Natural killer cell treated with Interleukin-12 subunit alpha and Interleukin-12 subunit beta and Interleukin-15 and Interleukin-18, amount 100 ng/mL, for 72 hours (primary cell): ENCODE measurements at regions not wholly inside any gene's neighbourhood (a gene's known extent, or its start where the extent isn't known, plus 50 kb on each side); places are given as distances from the start of the nearest gene placed in this dataset.
A peak's percentile ranks its signal among the peaks of the same experiment; 100 is the strongest.

ENCODE experiments used
- ATAC-seq, 2 donors: fragments of 150-1000 bp; cut with Tn5 transposase in 1 of 2; sonication (Bioruptor Pico), chemical (Tn5 transposase) in 1 of 2; 2 replicates each; pipeline ENCODE4 v1.10.0; 2021
- DNase-seq: peaks from one replicate; pipeline ENCODE4 v3.0.0; 2022; ENCODE audit warnings: low spot score
- H3K27ac Mint-ChIP-seq, 2 donors: 1 replicate in 1 of 2; 2 replicates in 1 of 2; pipeline ENCODE4 v1.8.0; 2022; ENCODE audit warnings: mixed read lengths in 2 of 2, mild to moderate bottlenecking in 1 of 2, moderate library complexity in 1 of 2
- H3K27me3 Mint-ChIP-seq, 2 donors: 1 replicate in 1 of 2; 2 replicates in 1 of 2; pipeline ENCODE4 v1.8.0; 2022; ENCODE audit warnings: mixed read lengths in 2 of 2
- H3K36me3 Mint-ChIP-seq: one replicate; pipeline ENCODE4 v1.8.0; 2022; ENCODE audit warnings: mixed read lengths
- H3K4me1 Mint-ChIP-seq, 2 donors: 1 replicate in 1 of 2; 2 replicates in 1 of 2; pipeline ENCODE4 v1.8.0; 2022; ENCODE audit warnings: low read depth in 2 of 2, mixed read lengths in 2 of 2, mild to moderate bottlenecking in 1 of 2
- H3K4me3 Mint-ChIP-seq: one replicate; pipeline ENCODE4 v1.8.0; 2022; ENCODE audit warnings: mixed read lengths
- H3K9me3 Mint-ChIP-seq: 2 replicates; pipeline ENCODE4 v1.8.0; 2022; ENCODE audit warnings: mixed read lengths

GRCh38 chr7:49520951-49521350 is 252.5 kb upstream of the VWC2 start:
- no peaks in the 10 kb centered on the region for H3K27me3 Mint-ChIP-seq
- H3K9me3 Mint-ChIP-seq: peaks cover 10% of the 10 kb centered on the region
- no peak for ATAC-seq
- no peaks in the 10 kb centered on the region for H3K4me1 Mint-ChIP-seq
- no peaks in the 10 kb centered on the region for H3K36me3 Mint-ChIP-seq
- no peak for DNase-seq
- no peak overlapping the region for H3K4me3 Mint-ChIP-seq
- no peak overlapping the region for H3K27ac Mint-ChIP-seq

GRCh38 chr7:49522111-49522510 is 251.3 kb upstream of the VWC2 start:
- Mint-ChIP-seq H3K27me3 (no peaks in the 10 kb centered on the region), H3K36me3 (no peaks in the 10 kb centered on the region), H3K4me1 (no peaks in the 10 kb centered on the region), H3K27ac (no peak overlapping the region), H3K9me3 (peaks cover 12% of the 10 kb centered on the region), H3K4me3 (no peak overlapping the region)
- DNase-seq (no peak), ATAC-seq (no peak)

- Mint-ChIP-seq H3K36me3 (no peaks in the 10 kb centered on the region), H3K27me3 (no peaks in the 10 kb centered on the region)
- no peak for ATAC-seq
These were observed 249.6 kb upstream of the VWC2 start for GRCh38 chr7:49523870-49524269.

GRCh38 chr7:49527182-49527581 is 246.3 kb upstream of the VWC2 start:
- Mint-ChIP-seq H3K4me1 (no peaks in the 10 kb centered on the region), H3K27me3 (no peaks in the 10 kb centered on the region), H3K36me3 (no peaks in the 10 kb centered on the region), H3K27ac (no peak overlapping the region), H3K9me3 (peaks cover 12% of the 10 kb centered on the region), H3K4me3 (no peak overlapping the region)
- ATAC-seq: no peak
- no peak for DNase-seq

More at GRCh38 chr7:49523870-49524269, 249.6 kb upstream of the VWC2 start:
- DNase-seq: no peak
- H3K4me1 Mint-ChIP-seq: no peaks in the 10 kb centered on the region
- H3K9me3 Mint-ChIP-seq: peaks cover 16% of the 10 kb centered on the region
- no peak overlapping the region for H3K4me3 Mint-ChIP-seq
- H3K27ac Mint-ChIP-seq: no peak overlapping the region

DNA sequence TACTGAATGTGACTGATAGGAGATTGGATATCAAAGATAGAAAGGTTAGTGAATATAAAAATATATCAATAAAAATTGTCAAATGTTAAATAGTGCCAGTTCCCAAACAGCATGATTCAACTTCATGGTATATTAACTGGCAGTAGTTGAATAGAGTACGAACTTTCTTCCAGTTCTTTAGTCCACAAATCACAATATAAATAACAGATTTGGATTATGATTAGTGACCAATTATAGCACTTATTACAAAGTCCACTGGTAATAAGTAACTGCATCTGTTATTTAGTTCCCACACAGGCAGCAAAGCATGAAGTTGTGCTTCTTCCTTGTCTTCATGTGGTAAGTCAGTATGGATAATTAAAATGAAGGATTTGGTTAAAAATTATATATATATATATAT is 243.0 kb upstream of the VWC2 start:
- H3K27me3 Mint-ChIP-seq: no peaks in the 10 kb centered on the region
- ATAC-seq (no peak), DNase-seq (no peak)
- H3K9me3 Mint-ChIP-seq: peaks cover 18% of the 10 kb centered on the region
- H3K27ac Mint-ChIP-seq: no peak overlapping the region
- no peaks in the 10 kb centered on the region for H3K4me1 Mint-ChIP-seq
- H3K4me3 Mint-ChIP-seq: no peak overlapping the region
- no peaks in the 10 kb centered on the region for H3K36me3 Mint-ChIP-seq

- H3K9me3 Mint-ChIP-seq: peaks cover 28% of the 10 kb centered on the region
- no peak overlapping the region for H3K27ac Mint-ChIP-seq
- H3K4me1 Mint-ChIP-seq: no peaks in the 10 kb centered on the region
- H3K36me3 Mint-ChIP-seq: no peaks in the 10 kb centered on the region
- no peaks in the 10 kb centered on the region for H3K27me3 Mint-ChIP-seq
- peak in 1 of 2 donors; percentile 45 for ATAC-seq
- no peak for DNase-seq
- H3K4me3 Mint-ChIP-seq: no peak overlapping the region
These were observed 209.6 kb upstream of the VWC2 start for GRCh38 chr7:49563693-49564378.

DNA sequence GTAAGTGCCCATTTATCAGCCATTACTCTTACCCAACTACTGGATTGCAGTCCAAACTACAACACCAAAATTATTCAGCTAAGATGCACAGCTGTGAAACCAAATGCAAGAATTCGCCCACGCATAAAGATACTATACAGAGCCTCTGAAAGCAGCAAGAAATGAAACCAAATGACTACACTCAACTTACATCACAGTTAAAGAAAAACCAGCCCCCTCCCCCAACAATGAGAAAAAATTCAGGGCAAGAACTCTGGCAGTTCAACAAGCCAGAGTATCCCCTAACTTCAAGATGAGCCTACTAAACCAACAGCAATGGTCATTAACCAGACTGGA is 209.1 kb upstream of the VWC2 start:
- Mint-ChIP-seq H3K36me3 (no peaks in the 10 kb centered on the region), H3K27ac (no peak overlapping the region), H3K4me1 (no peaks in the 10 kb centered on the region), H3K4me3 (no peak overlapping the region), H3K9me3 (peaks cover 24% of the 10 kb centered on the region), H3K27me3 (no peaks in the 10 kb centered on the region)
- no peak for ATAC-seq
- no peak for DNase-seq

DNA sequence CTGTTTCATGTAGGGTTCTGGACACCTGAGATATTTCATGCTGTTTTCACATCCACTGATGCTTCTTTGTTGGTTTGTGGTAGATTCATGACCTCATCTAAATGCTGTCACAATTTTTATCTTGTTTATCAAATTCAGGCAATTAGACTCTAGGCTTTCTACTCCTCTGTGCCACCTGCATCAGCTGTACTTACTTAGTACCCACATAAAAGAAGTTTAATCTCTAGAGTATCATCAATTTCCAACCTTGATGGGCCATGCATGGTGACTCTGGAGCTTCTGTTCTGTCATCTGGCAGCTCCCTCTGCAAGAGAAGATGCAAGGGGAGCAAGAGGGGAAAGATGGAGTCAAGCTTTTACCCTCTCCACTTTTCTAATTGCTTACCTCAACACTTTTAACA is 195.9 kb upstream of the VWC2 start:
- no peak for ATAC-seq
- Mint-ChIP-seq H3K4me1 (no peaks in the 10 kb centered on the region), H3K27ac (no peak overlapping the region), H3K4me3 (no peak overlapping the region), H3K9me3 (peaks cover 12% of the 10 kb centered on the region), H3K27me3 (no peaks in the 10 kb centered on the region), H3K36me3 (no peaks in the 10 kb centered on the region)
- no peak for DNase-seq

DNA sequence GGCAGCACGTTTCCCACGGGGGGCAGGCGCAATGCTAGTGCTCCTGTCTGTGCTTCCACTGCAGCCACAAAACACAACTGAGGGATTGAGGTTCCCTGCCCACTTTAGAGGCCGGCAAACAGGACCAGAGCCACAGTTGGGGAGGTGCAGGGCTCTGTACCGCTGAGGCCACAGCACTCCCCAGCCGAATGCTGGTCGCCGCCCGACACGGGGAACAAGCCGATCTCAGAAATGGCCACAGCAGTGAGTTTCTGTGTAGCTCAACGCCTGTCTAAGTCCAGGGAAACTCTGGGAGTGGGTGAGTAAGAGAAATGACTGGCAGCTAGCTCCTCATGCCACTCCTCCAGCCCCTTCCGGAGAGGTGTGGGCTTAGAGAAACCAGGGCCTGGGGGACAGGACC is 194.0 kb upstream of the VWC2 start:
- ATAC-seq (no peak), DNase-seq (no peak)
- Mint-ChIP-seq H3K27ac (no peak overlapping the region), H3K4me1 (no peaks in the 10 kb centered on the region), H3K36me3 (no peaks in the 10 kb centered on the region), H3K4me3 (no peak overlapping the region), H3K27me3 (no peaks in the 10 kb centered on the region), H3K9me3 (peaks cover 14% of the 10 kb centered on the region)

DNA sequence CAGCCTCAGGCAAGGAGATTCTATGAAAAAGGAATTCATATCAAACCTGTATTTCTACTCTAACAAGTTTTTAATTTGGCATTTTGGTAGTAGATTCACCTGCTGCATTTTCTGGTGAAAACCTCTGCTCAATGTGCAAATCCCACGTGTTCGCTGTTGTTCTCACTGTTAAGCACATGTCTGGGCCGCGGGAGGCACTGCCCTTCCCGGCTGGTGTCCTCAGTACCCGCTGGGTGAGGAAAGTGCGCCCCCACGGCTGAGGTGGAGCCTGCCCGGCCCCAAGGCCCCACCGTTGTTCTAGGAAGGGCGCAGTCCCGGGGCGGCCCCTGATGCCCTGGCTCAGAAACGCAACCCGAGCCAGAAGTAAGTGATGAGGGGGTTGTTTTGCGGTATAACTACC is 193.4 kb upstream of the VWC2 start:
- no peak for DNase-seq
- no peak overlapping the region for H3K4me3 Mint-ChIP-seq

GRCh38 chr7:49580761-49581160 is 192.7 kb upstream of the VWC2 start:
- ATAC-seq (no peak), DNase-seq (no peak)
- no peak overlapping the region for H3K4me3 Mint-ChIP-seq
- H3K9me3 Mint-ChIP-seq: peaks cover 14% of the 10 kb centered on the region
- H3K4me1 Mint-ChIP-seq: no peaks in the 10 kb centered on the region
- H3K27me3 Mint-ChIP-seq: no peaks in the 10 kb centered on the region
- no peak overlapping the region for H3K27ac Mint-ChIP-seq
- H3K36me3 Mint-ChIP-seq: no peaks in the 10 kb centered on the region

More for the DNA sequence above, 193.4 kb upstream of the VWC2 start:
- ATAC-seq: peak in 1 of 2 donors; percentile 36
- Mint-ChIP-seq H3K4me1 (no peaks in the 10 kb centered on the region), H3K36me3 (no peaks in the 10 kb centered on the region), H3K27ac (no peak overlapping the region), H3K27me3 (no peaks in the 10 kb centered on the region), H3K9me3 (peaks cover 14% of the 10 kb centered on the region)

GRCh38 chr7:49583440-49583839 is 190.0 kb upstream of the VWC2 start:
- no peaks in the 10 kb centered on the region for H3K36me3 Mint-ChIP-seq

DNA sequence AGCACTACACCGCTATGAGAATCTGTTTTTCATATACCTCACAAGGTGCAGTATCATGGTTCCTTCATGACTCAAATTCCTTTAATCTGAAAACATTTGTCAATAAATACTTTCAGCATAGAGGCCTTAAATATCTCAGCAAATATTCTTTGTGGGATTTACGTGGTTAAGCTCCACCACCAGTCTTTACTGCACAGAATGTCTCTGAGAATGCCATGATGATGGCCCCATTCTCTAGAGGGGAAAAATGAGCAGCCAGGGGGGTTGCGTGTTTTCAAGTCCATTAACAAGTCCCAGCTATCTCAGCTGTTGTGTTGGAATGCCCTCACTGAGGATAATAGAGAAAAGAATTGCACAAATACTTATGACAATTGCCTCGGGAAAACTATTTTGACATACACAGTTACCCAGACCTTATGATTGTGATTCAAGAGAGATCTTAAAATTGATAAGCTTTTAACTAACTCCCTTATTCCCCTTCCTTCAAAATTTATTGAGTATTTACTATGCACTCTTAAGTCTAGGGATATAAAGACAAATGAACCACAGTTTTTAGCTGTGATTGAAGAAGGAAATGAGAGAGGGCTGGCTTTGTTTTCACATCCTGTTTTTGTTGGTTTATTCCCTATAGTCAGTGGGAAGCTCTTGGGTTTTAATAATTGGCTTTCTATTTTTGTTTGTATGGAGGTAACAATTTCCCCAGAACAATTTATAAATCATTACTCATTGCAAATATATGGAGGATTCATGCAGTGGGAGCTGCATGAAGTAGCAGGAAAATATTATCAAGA is 176.5 kb upstream of the VWC2 start:
- Mint-ChIP-seq H3K27ac (no peak overlapping the region), H3K4me3 (no peak overlapping the region), H3K27me3 (no peaks in the 10 kb centered on the region), H3K36me3 (no peaks in the 10 kb centered on the region), H3K9me3 (peaks cover 11% of the 10 kb centered on the region), H3K4me1 (no peaks in the 10 kb centered on the region)
- DNase-seq: no peak
- ATAC-seq: no peak

More at GRCh38 chr7:49583440-49583839, 190.0 kb upstream of the VWC2 start:
- DNase-seq (no peak), ATAC-seq (no peak)
- Mint-ChIP-seq H3K4me3 (no peak overlapping the region), H3K27ac (no peak overlapping the region), H3K27me3 (no peaks in the 10 kb centered on the region), H3K4me1 (no peaks in the 10 kb centered on the region), H3K9me3 (peaks cover 11% of the 10 kb centered on the region)

DNA sequence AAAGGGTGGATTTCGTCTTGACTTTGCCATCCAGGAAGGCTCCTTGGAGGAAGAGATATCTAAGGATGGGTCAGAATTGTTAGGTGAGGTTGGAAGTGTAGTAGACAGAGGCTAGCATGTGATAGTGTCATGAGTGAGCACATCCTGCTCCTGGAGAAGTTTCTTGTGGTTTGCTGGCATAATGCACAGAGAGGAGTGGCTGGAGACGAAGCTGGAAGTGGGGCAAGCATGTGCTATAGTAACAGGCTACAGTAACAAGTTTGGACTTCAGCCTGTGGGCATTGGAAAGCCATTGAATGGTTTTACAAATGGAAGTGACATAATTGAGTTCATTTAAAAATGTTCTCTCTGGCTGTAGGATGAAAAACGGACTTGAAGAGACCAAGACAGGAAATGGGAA is 175.6 kb upstream of the VWC2 start:
- no peaks in the 10 kb centered on the region for H3K36me3 Mint-ChIP-seq
- no peaks in the 10 kb centered on the region for H3K27me3 Mint-ChIP-seq
- DNase-seq: no peak
- no peak overlapping the region for H3K4me3 Mint-ChIP-seq
- H3K9me3 Mint-ChIP-seq: peaks cover 11% of the 10 kb centered on the region
- no peak overlapping the region for H3K27ac Mint-ChIP-seq
- ATAC-seq: no peak
- H3K4me1 Mint-ChIP-seq: no peaks in the 10 kb centered on the region
